Fibroblast of lung (primary cell): ENCODE measurements at regions not wholly inside any gene's neighbourhood (a gene's known extent, or its start where the extent isn't known, plus 50 kb on each side); places are given as distances from the start of the nearest gene placed in this dataset.

Experiments
- EZH2 ChIP-seq: IDR thresholded peaks from 2 replicates; pipeline ENCODE4 v1.5.1; 2012; ENCODE audit warnings: low read length, control low read depth, mild to moderate bottlenecking; ENCODE audit errors: missing control alignments
- TF ChIP-seq, protein P1 (sequence below), 2 donors: IDR thresholded peaks in 1 of 2; conservative IDR thresholded peaks in 1 of 2; 1 replicate in 1 of 2; 2 replicates in 1 of 2; pipeline ENCODE4 v1.5.1; 2011 to 2012; ENCODE audit warnings: low read length in 2 of 2, control low read depth in 1 of 2, inconsistent platforms in 1 of 2, low read depth in 1 of 2, mild to moderate bottlenecking in 1 of 2

DNA sequence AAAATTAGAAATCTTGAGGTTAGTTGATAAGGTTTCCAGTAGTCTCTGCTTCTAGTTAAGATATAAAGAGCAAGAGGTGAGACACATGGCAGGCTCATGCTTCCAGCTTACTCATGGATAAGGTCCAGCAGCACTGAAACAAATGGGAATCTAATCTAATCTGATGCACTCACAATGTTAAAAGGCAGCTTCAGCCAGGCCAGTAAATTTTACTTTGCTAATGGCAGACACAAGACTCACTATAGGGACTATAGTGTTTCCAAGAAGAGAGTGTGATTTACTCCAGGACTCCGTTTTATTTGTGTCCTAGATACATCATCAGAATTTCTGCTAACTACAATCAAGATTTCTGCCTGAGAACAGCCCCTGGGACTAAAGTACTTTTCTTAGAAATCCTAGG, 324.8 kb downstream of the SMOC2 start:
- TF ChIP-seq, protein P1, sequence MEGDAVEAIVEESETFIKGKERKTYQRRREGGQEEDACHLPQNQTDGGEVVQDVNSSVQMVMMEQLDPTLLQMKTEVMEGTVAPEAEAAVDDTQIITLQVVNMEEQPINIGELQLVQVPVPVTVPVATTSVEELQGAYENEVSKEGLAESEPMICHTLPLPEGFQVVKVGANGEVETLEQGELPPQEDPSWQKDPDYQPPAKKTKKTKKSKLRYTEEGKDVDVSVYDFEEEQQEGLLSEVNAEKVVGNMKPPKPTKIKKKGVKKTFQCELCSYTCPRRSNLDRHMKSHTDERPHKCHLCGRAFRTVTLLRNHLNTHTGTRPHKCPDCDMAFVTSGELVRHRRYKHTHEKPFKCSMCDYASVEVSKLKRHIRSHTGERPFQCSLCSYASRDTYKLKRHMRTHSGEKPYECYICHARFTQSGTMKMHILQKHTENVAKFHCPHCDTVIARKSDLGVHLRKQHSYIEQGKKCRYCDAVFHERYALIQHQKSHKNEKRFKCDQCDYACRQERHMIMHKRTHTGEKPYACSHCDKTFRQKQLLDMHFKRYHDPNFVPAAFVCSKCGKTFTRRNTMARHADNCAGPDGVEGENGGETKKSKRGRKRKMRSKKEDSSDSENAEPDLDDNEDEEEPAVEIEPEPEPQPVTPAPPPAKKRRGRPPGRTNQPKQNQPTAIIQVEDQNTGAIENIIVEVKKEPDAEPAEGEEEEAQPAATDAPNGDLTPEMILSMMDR (conservative IDR thresholded peaks at IDR 0.05 in 1 of 2, IDR thresholded peaks at IDR 0.05 in 1 of 2; ENCODE audit: low read depth in 1 of 2, low read length in 2 of 2), result no peak
- TF ChIP-seq EZH2, result no peak
